T-cell (primary cell): ENCODE measurements at regions not wholly inside any gene's neighbourhood (a gene's known extent, or its start where the extent isn't known, plus 50 kb on each side); places are given as distances from the start of the nearest gene placed in this dataset.

Source experiments
- ATAC-seq, 4 experiments: fragments of 200-7000 bp in 3 of 4; fragments of 150-1000 bp in 1 of 4; cut with Tn5 transposase; replicated peaks in 1 of 4; 1 replicate in 3 of 4; 2 replicates in 1 of 4; pipeline ENCODE4 v1.10.0; 2021; ENCODE audit warnings: moderate library complexity in 3 of 4, mild to moderate bottlenecking in 2 of 4, moderate number of reproducible peaks in 1 of 4
- CTCF ChIA-PET, 2 donors: fragments of 300-600 bp; sonication (Branson Sonifier 250); formaldehyde crosslinking; loops; one replicate each; lab custom pipeline; 2022; ENCODE audit warnings: antibody characterized with exemption in 2 of 2; lab: Charles Lee
- POLR2A ChIA-PET, 2 donors: fragments of 300-600 bp; sonication (Branson Sonifier 250); formaldehyde crosslinking; loops; one replicate each; lab custom pipeline; 2022; ENCODE audit warnings: antibody characterized with exemption in 2 of 2; lab: Charles Lee
- DNase-seq, 35 experiments: peaks; one replicate each; pipeline versions ENCODE4 v3.0.0 to v3.0.0-alpha.2; 2013 to 2023
- H3K27ac ChIP-seq: one replicate; pipeline ENCODE4 v1.5.1; 2013; ENCODE audit warnings: low read length
- H3K27me3 ChIP-seq, 2 experiments: replicated peaks in 1 of 2; 1 replicate in 1 of 2; 2 replicates in 1 of 2; pipeline versions ENCODE4 v1.6.1 to v1.7.0; 2013; ENCODE audit warnings: low read length in 1 of 2, mixed read lengths in 1 of 2; ENCODE audit not compliant: control insufficient read depth in 2 of 2, insufficient read depth in 2 of 2; ENCODE audit errors: extremely low read depth in 1 of 2
- H3K36me3 ChIP-seq, 2 donors: 1 replicate in 1 of 2; 2 replicates in 1 of 2; pipeline versions ENCODE4 v1.6.1 to v1.7.0; 2013; ENCODE audit warnings: low read length in 1 of 2; ENCODE audit not compliant: control insufficient read depth in 2 of 2, insufficient read depth in 1 of 2; ENCODE audit errors: extremely low read depth in 1 of 2
- H3K4me1 ChIP-seq, 2 experiments: 1 replicate in 1 of 2; 2 replicates in 1 of 2; pipeline versions ENCODE4 v1.6.1 to v1.7.0; 2013; ENCODE audit warnings: low read length in 2 of 2, mixed read lengths in 1 of 2; ENCODE audit not compliant: insufficient read depth in 2 of 2, control insufficient read depth in 1 of 2; ENCODE audit errors: extremely low read depth in 1 of 2
- H3K4me3 ChIP-seq, 2 donors: 1 replicate in 1 of 2; 2 replicates in 1 of 2; pipeline versions ENCODE4 v1.5.1 to v1.7.0; 2013; ENCODE audit warnings: mild to moderate bottlenecking in 2 of 2, low read length in 1 of 2, moderate library complexity in 1 of 2; ENCODE audit not compliant: control insufficient read depth in 1 of 2; ENCODE audit errors: extremely low read depth in 1 of 2
- H3K9me3 ChIP-seq: 2 replicates; pipeline ENCODE4 v1.7.0; 2013
- H3K27ac Mint-ChIP-seq, 2 donors: one replicate each; pipeline ENCODE4 v1.8.0; 2020 to 2021; ENCODE audit warnings: mild to moderate bottlenecking in 2 of 2, mixed read lengths in 2 of 2
- H3K27me3 Mint-ChIP-seq, 2 donors: one replicate each; pipeline ENCODE4 v1.8.0; 2021 to 2022; ENCODE audit warnings: mixed read lengths in 2 of 2
- H3K36me3 Mint-ChIP-seq: one replicate; pipeline ENCODE4 v1.8.0; 2021; ENCODE audit warnings: mixed read lengths
- H3K4me1 Mint-ChIP-seq, 3 donors: one replicate each; pipeline ENCODE4 v1.8.0; 2020 to 2022; ENCODE audit warnings: mixed read lengths in 3 of 3, mild to moderate bottlenecking in 1 of 3
- H3K4me3 Mint-ChIP-seq, 3 donors: one replicate each; pipeline ENCODE4 v1.8.0; 2020 to 2022; ENCODE audit warnings: mild to moderate bottlenecking in 3 of 3, mixed read lengths in 3 of 3, moderate library complexity in 3 of 3
- H3K9me3 Mint-ChIP-seq, 3 donors: one replicate each; pipeline ENCODE4 v1.8.0; 2020 to 2022; ENCODE audit warnings: mixed read lengths in 3 of 3
- WGBS: methylation state at CpG from one replicate; pipeline ENCODE4 v1.1.5; 2013; ENCODE audit warnings: missing lambda C conversion rate; ENCODE audit not compliant: insufficient coverage; 5-methylcytosine and 5-hydroxymethylcytosine counted together

DNA sequence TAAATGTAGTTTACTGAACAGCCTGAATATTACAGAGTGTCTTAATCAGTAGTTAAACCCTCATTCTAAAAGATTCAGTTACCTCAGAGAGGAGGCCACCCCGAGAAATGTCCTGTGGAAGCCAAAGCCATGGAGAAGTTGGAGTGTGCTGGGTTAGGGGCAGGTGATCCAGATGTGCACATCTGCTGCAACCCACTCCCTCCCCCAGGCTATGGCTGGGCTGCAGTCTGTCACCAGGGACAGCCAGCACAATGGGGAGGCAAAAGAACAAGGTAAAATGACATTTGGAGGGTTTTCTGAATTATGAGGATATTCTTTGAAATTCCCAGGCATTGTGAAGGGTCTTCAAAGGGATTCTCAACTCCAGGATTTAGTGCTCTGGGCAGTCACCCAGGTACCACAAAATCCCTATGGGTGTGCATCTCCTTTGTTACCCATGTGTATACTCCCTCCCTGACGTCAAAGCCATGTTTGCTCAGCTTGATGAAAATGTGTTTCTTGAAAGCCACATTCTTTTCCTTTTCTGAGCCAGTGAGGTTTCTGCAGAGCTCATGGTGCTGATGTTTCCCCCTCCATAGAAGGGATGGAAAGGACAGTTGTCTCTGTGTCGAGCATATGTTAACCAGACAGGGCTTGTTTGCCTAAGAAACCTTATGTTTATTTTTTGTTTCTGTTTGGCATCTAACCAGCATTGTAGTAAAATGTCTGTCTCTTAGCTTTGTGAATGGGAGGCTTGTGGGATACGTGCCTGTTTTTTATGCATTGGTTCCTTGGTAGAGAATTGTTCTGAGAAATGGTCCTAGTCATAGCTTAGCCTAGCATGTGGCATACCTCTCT, 212.3 kb upstream of the TBX18 start:
- Mint-ChIP-seq H3K4me3 (no peak overlapping the region), H3K27me3 (no peaks in the 10 kb centered on the region), H3K27ac (no peak overlapping the region), H3K4me1 (no peaks in the 10 kb centered on the region), H3K9me3 (peaks cover 8 to 15% (median 11%) of the 10 kb centered on the region in 3 donors), H3K36me3 (no peaks in the 10 kb centered on the region)
- no peak for DNase-seq
- ATAC-seq: no peak
- Histone ChIP-seq H3K27ac (no peak overlapping the region), H3K27me3 (no peaks in the 10 kb centered on the region), H3K36me3 (no peaks in the 10 kb centered on the region), H3K9me3 (no peaks in the 10 kb centered on the region), H3K4me1 (no peaks in the 10 kb centered on the region), H3K4me3 (no peak overlapping the region)
- 60% methylated on average over 1 of the region's 4 CpGs for WGBS
- ChIA-PET CTCF (interaction anchor here in 1 of 2 donors (0.6 kb wide), 1 partner anchor 1022 kb away, joined by 4 read pairs; no protein-coding TSS in a partner anchor), POLR2A (no interaction called here)

DNA sequence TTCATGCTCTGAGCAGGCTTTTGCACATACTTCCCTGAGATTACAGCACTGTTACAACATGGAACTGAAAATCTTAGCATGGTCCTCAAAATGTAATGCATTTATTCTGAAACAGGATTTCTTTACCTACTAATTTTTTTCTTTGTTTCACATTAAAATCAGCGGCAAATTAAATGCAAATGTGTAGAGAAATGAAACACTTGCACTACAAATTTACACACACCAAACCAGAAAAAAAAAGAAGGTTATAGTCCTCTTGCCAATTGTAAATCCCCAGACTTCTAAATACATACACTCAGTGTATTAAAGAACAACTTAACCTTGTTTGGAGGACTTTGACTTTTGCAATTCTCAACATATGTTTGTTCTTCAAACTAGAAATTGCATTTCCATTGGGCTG, 210.9 kb upstream of the TBX18 start:
- ChIA-PET CTCF (interaction anchor here in 1 of 2 donors (0.5 kb wide), 1 partner anchor 288 kb away, joined by 3 read pairs; no protein-coding TSS in a partner anchor), POLR2A (no interaction called here)
- H3K36me3 ChIP-seq: no peaks in the 10 kb centered on the region
- H3K9me3 Mint-ChIP-seq: peaks cover 4 to 13% (median 8%) of the 10 kb centered on the region in 3 donors
- no peaks in the 10 kb centered on the region for H3K4me1 Mint-ChIP-seq
- no peak for ATAC-seq
- no peak for DNase-seq
- no peaks in the 10 kb centered on the region for H3K4me1 ChIP-seq
- H3K9me3 ChIP-seq: no peaks in the 10 kb centered on the region
- H3K27me3 Mint-ChIP-seq: no peaks in the 10 kb centered on the region
- WGBS: no CpG with 5 or more reads among the region's 1 CpG
- H3K27ac Mint-ChIP-seq: no peak overlapping the region
- H3K27ac ChIP-seq: no peak overlapping the region
- H3K27me3 ChIP-seq: no peaks in the 10 kb centered on the region
- H3K4me3 Mint-ChIP-seq: no peak overlapping the region
- H3K4me3 ChIP-seq: no peak overlapping the region
- no peaks in the 10 kb centered on the region for H3K36me3 Mint-ChIP-seq

DNA sequence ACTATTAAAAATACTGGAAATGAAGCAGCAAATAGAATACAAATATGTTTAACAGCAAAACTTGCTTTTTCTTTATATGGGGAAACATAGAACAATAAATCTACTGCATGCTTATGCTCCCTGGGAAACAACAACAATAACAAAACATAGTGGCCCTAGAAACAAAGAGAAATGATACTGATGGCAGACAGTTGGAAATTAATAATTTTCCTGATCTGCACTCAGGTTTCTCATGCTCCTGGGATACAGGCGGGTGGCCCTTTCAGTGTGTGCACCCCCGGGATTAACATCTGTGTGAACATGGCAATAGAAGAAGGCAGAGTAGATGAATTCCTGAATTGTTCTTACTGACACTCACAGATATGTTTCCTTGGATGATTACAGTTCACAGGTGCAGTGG, 209.2 kb upstream of the TBX18 start:
- DNase-seq: no peak
- H3K27me3 ChIP-seq: no peaks in the 10 kb centered on the region
- no peak overlapping the region for H3K27ac Mint-ChIP-seq
- no peaks in the 10 kb centered on the region for H3K36me3 ChIP-seq
- no peak overlapping the region for H3K4me3 ChIP-seq
- ChIA-PET CTCF (no interaction called here), POLR2A (no interaction called here)
- H3K4me3 Mint-ChIP-seq: no peak overlapping the region
- H3K4me1 ChIP-seq: no peaks in the 10 kb centered on the region
- no peaks in the 10 kb centered on the region for H3K9me3 ChIP-seq
- H3K36me3 Mint-ChIP-seq: no peaks in the 10 kb centered on the region
- H3K27ac ChIP-seq: no peak overlapping the region
- ATAC-seq: no peak
- WGBS: no CpG with 5 or more reads among the region's 2 CpGs
- no peaks in the 10 kb centered on the region for H3K27me3 Mint-ChIP-seq
- no peaks in the 10 kb centered on the region for H3K4me1 Mint-ChIP-seq
- H3K9me3 Mint-ChIP-seq: peaks cover 4 to 21% (median 12%) of the 10 kb centered on the region in 3 donors

DNA sequence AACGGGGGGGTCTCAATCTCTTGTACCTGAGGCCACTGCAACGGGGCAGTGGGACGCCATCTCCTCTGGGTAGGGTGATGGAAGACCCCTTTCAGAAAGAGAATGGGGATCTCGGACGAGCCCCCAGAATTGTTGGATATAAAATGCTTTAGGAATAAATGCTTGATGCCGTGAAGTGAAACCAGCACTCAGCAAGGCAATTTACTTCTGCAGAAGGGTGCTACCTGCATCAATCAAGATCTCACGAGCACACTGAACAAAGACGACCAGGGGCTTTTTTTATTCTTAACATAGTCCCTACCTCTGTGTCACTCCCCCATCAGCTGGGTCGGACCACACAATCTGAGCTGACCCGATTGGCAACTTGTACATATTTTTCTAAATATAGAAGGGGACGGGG, 203.6 kb upstream of the TBX18 start:
- POLR2A ChIA-PET: no interaction called here
- no peaks in the 10 kb centered on the region for H3K9me3 ChIP-seq
- H3K4me1 Mint-ChIP-seq: no peaks in the 10 kb centered on the region
- no peaks in the 10 kb centered on the region for H3K36me3 ChIP-seq
- H3K4me3 ChIP-seq: no peak overlapping the region
- CTCF ChIA-PET: no interaction called here
- no peak overlapping the region for H3K4me3 Mint-ChIP-seq
- no peaks in the 10 kb centered on the region for H3K36me3 Mint-ChIP-seq
- ATAC-seq (no peak), DNase-seq (no peak)
- H3K9me3 Mint-ChIP-seq: peaks cover 12 to 28% (median 24%) of the 10 kb centered on the region in 3 donors
- no peak overlapping the region for H3K27ac Mint-ChIP-seq
- no peak overlapping the region for H3K27ac ChIP-seq
- no peaks in the 10 kb centered on the region for H3K27me3 ChIP-seq
- 94% methylated on average over 3 of the region's 11 CpGs for WGBS
- H3K4me1 ChIP-seq: no peaks in the 10 kb centered on the region
- no peaks in the 10 kb centered on the region for H3K27me3 Mint-ChIP-seq

DNA sequence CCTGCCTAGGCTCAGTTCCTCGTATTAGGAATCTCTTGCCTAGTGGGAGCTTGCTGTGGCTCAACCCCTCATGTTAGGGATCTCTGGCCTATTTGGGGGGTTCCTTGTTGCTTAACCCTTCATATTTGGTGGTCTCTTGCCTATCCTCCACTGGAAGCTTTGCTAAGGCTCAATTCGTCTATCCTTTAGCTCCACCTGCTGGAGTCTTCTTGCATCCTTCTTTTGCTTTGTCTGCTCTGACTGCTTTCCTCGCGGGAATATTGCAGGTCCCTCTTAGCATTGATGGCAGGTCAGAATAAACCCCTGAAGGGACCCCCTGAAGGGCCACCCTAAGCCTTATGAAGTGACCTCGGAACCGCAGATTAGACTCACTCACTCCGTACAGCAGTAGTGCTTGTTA, 203.0 kb upstream of the TBX18 start:
- Mint-ChIP-seq H3K4me3 (no peak overlapping the region), H3K9me3 (peaks cover 12 to 24% (median 21%) of the 10 kb centered on the region in 3 donors), H3K4me1 (no peaks in the 10 kb centered on the region), H3K27me3 (no peaks in the 10 kb centered on the region), H3K36me3 (no peaks in the 10 kb centered on the region), H3K27ac (no peak overlapping the region)
- ATAC-seq: no peak
- WGBS: 71% methylated on average over 6 of the region's 7 CpGs
- H3K27ac ChIP-seq: no peak overlapping the region
- CTCF ChIA-PET: no interaction called here
- no peak overlapping the region for H3K4me3 ChIP-seq
- no peaks in the 10 kb centered on the region for H3K36me3 ChIP-seq
- no peaks in the 10 kb centered on the region for H3K4me1 ChIP-seq
- no peak for DNase-seq
- POLR2A ChIA-PET: no interaction called here
- H3K27me3 ChIP-seq: no peaks in the 10 kb centered on the region
- no peaks in the 10 kb centered on the region for H3K9me3 ChIP-seq

DNA sequence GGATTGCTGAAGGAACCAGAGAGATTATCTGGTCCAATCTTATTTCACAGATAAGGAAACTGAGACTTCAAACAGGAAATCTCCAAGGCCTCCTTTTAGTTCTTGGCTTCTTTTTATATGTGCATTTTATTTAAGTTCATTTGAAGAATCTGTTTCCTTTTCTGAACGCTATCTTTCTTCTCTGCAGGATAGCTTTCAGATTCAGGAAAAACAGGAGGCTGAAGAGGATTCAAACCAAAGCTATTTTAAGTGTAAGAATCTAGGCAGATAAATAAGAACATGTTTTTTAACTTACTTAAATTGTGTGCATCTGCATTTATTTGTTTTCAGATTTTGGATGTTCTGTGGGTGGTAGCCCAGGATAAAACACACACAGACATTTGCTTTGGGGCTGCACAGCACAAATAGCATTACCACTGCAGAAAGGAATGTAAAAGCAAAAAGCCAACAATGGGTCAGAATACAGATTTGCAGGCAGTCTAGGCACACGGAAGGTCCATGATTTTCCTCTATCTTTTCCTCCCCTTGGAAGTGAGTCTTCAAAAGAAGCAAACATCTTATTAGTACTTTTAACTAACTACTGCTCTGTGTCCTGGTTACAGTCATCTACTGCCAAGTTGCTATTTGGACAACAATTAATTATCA, 188.8 kb upstream of the TBX18 start:
- H3K36me3 Mint-ChIP-seq: no peaks in the 10 kb centered on the region
- POLR2A ChIA-PET: no interaction called here
- Histone ChIP-seq H3K27me3 (no peaks in the 10 kb centered on the region), H3K4me1 (no peaks in the 10 kb centered on the region), H3K9me3 (no peaks in the 10 kb centered on the region), H3K4me3 (no peak overlapping the region), H3K27ac (no peak overlapping the region), H3K36me3 (no peaks in the 10 kb centered on the region)
- no peaks in the 10 kb centered on the region for H3K27me3 Mint-ChIP-seq
- no peaks in the 10 kb centered on the region for H3K4me1 Mint-ChIP-seq
- WGBS: 75% methylated on average over 1 of the region's 2 CpGs
- H3K27ac Mint-ChIP-seq: no peak overlapping the region
- no peak for ATAC-seq
- DNase-seq: no peak
- CTCF ChIA-PET: interaction anchor here in 1 of 2 donors (0.6 to 0.7 kb wide), 2 partner anchors 8 to 91 kb away, joined by 3 to 4 read pairs; no protein-coding TSS in a partner anchor
- no peak overlapping the region for H3K4me3 Mint-ChIP-seq
- peaks cover 0 to 21% (median 10%) of the 10 kb centered on the region in 3 donors for H3K9me3 Mint-ChIP-seq
